Astrocyte of the spinal cord (primary cell): ENCODE measurements at regions not wholly inside any gene's neighbourhood (a gene's known extent, or its start where the extent isn't known, plus 50 kb on each side); places are given as distances from the start of the nearest gene placed in this dataset.

Experiments used
- DNase-seq: peaks from one replicate; pipeline ENCODE4 v3.0.0; 2011; ENCODE audit warnings: low read depth, low spot score
- H3K4me3 ChIP-seq: 2 replicates; pipeline ENCODE4 v1.5.1; 2011; ENCODE audit warnings: low read depth, mild to moderate bottlenecking, low read length, moderate library complexity
- CTCF ChIP-seq: IDR thresholded peaks from 2 replicates; pipeline ENCODE4 v1.5.1; 2012; ENCODE audit warnings: low read depth, mild to moderate bottlenecking, low read length, inconsistent platforms
- in situ Hi-C: cut with HindIII; loops from 2 replicates; pipeline ENCODE4 v1.10.0; 2017; ENCODE audit warnings: low sequenced_read_pairs

GRCh38 chr15:98504998-98505397 is 143.3 kb upstream of the IGF1R start:
- in situ Hi-C loops, result no loop called here
- H3K4me3 ChIP-seq, result no peak overlapping the region
- DNase-seq, result no peak
- no peak for TF ChIP-seq CTCF

DNA sequence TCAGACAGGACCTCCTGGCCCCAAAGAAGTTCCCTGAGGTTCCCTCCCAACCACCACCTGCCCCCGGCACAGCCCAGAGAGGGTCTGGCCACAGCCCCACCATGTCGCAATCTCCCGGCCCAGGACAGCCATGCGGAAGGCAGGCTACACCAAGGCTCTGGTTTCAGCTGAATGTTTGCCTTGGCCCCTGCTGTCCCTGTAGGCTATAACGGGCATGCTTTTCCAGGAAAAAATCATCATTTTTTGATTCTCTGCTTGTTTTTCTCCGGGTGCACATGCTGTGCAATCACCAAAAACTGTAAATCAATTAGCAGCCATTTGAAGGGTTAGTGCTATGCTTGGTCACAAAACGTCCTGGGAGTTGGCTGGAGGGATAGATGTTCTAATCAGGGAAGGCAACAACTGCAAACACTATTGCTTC is 142.7 kb upstream of the IGF1R start:
- in situ Hi-C loops, result no loop called here
- no peak for DNase-seq
- no peak for TF ChIP-seq CTCF
- no peak overlapping the region for H3K4me3 ChIP-seq

DNA sequence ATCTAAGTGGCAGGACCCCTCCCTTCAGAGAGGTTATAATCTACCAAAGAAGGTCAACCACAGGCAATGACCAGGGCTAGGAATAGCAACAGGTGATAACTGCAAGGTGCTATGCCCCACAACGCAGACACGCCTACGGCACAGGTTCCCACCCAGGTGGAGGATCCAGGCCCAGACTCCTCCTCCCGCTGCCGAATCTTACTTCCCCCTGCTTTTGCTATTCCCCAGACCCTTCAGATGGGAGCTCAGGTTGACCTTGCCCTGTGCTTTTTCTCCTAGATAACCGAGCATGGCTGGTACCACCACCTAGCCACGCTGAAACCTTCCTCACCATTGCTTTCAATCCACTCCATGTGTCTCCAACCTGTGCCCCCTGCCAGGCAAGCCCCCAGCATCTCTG is 142.2 kb upstream of the IGF1R start:
- in situ Hi-C loops, result no loop called here
- TF ChIP-seq CTCF, result no peak
- H3K4me3 ChIP-seq, result no peak overlapping the region
- DNase-seq, result no peak

DNA sequence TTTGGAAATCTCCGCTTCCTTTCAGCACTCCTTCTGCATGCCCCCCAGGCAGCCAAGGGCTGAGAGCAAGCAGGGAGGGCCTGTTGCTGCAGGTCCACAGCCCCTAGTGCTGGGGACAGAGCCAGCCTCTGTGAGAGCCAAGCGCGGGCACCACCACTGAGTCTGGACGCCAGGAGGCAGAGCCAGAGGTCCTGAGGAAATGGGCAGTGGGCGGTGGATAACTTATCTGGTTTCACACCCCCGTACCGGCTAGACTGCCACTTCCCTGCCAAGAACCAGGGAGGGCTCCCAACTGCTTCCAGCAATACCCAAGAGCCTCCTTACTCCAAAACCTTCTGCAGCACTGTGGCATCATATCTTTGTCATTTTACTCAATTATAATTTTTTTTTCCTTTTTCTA is 141.6 kb upstream of the IGF1R start:
- DNase-seq, result no peak
- TF ChIP-seq CTCF, result no peak
- no peak overlapping the region for H3K4me3 ChIP-seq
- in situ Hi-C loops, result no loop called here

DNA sequence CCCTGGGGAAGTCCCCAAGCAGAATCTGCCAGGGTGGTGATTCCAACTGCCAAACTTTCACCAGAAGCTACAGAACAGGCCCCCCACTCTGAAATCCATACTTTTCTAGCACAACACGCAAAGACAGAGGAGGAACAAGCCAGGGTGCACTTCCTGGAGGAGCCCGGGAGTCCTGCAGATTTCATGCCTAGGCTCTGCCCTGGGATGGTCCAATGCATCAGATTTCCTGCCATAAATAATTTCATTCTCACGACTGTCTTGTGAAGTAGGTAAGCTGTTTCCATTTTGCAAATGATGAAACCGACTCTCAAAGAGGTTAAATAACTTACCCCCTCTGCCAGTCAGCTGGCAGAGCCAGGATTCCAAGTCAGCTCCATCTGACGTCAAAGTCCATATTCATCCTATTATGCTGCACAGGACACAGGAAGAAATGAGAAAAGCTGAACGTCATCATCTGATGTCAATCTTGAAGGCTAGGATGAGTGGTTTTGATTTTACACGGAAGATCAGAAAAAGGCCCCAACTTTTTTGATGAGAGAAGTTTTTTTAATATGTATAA is 134.8 kb upstream of the IGF1R start:
- in situ Hi-C loops, result no loop called here
- DNase-seq, result no peak
- H3K4me3 ChIP-seq, result no peak overlapping the region
- no peak for TF ChIP-seq CTCF

DNA sequence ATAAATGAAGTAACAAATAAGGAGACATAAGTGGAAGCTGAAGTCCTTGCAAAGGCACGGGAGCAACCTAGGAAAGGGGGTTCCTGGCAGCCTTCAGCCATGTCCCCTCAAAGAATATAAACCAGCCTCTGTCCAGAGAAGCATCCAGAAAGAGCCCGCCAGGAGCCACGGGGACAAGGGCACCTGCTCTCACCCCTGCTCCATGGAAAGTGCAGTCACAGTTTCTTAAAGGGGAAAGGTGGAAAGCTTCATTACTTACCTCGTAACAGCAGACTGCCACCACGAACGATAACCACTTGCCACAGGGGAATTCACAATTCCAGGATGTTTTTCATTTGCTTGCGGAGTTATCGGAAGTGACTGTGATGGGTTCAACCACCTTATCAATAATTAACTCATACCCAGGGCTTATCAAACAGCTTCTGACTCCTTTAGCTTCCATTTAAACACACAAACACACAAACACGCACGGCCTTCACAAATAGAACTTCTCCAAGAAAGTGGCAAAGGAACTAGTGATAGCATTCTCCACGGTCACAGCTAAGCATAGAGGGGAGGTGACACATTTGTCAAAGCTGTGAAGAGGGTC is 134.2 kb upstream of the IGF1R start:
- in situ Hi-C loops, result no loop called here
- no peak overlapping the region for H3K4me3 ChIP-seq
- no peak for TF ChIP-seq CTCF
- no peak for DNase-seq
